Adrenal gland (tissue), 5 donors: ENCODE measurements at regions not wholly inside any gene's neighbourhood (a gene's known extent, or its start where the extent isn't known, plus 50 kb on each side); places are given as distances from the start of the nearest gene placed in this dataset.

Experiments used
- POLR2A ChIP-seq, 2 donors: fragments of 450-650 bp; IDR thresholded peaks; one replicate each; pipeline ENCODE4 v1.6.1; 2017; ENCODE audit warnings: antibody characterized with exemption in 2 of 2, mild to moderate bottlenecking in 2 of 2, moderate library complexity in 1 of 2
- TF ChIP-seq, protein P1 (sequence below), 6 experiments: fragments of 450-650 bp in 4 of 6; fragments of 200-600 bp in 2 of 6; sonication (generic) in 1 of 6; IDR thresholded peaks; 1 replicate in 5 of 6; 2 replicates in 1 of 6; pipeline versions ENCODE4 v1.5.1 to v1.8.0; 2016 to 2021; ENCODE audit warnings: antibody characterized with exemption in 6 of 6, mild to moderate bottlenecking in 2 of 6, moderate library complexity in 1 of 6
- donor health status: DM: no; HTN: no; CAD: no.

GRCh38 chr2:215888680-215889079 is 124.7 kb downstream of the MREG start:
- TF ChIP-seq POLR2A (IDR thresholded peaks at IDR 0.05): no peak
- TF ChIP-seq, protein P1, sequence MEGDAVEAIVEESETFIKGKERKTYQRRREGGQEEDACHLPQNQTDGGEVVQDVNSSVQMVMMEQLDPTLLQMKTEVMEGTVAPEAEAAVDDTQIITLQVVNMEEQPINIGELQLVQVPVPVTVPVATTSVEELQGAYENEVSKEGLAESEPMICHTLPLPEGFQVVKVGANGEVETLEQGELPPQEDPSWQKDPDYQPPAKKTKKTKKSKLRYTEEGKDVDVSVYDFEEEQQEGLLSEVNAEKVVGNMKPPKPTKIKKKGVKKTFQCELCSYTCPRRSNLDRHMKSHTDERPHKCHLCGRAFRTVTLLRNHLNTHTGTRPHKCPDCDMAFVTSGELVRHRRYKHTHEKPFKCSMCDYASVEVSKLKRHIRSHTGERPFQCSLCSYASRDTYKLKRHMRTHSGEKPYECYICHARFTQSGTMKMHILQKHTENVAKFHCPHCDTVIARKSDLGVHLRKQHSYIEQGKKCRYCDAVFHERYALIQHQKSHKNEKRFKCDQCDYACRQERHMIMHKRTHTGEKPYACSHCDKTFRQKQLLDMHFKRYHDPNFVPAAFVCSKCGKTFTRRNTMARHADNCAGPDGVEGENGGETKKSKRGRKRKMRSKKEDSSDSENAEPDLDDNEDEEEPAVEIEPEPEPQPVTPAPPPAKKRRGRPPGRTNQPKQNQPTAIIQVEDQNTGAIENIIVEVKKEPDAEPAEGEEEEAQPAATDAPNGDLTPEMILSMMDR (IDR thresholded peaks at IDR 0.05): no peak
